ENCODE measurements at regions not wholly inside any gene's neighbourhood (a gene's known extent, or its start where the extent isn't known, plus 50 kb on each side); places are given as distances from the start of the nearest gene placed in this dataset.

DNA sequence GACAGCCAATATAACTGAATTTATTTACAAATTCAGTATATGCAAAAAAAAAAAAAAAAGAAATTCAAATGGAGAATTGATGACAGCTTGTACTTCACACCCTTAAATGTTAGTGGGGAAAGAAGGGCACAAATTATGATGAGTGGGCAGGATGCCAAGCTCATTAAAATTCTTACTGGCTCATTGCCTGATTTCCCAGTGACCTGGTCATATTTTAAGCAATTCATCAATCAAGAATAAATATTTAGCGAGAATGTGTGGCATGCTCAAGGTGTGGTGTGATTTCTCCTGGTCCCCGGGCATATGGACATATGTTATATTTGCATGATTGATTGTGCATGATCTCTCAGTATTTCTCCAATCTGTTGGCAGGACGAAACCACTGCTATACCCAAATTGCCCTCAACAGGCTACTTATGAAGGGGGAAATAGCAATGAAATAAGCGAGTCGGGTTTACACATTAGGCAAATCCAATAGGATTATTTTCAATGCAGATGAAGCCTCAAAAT lies 883.0 kb downstream of the LRRTM4 start:
- TF ChIP-seq MAFK (conservative IDR thresholded peaks at IDR 0.05 in 1 of 2, IDR thresholded peaks at IDR 0.05 in 1 of 2; ENCODE audit: low read length in 2 of 2) (peak; percentile 30 to 40; a peak in 2 of 4 replicates), MAFF (IDR thresholded peaks at IDR 0.05; ENCODE audit: low read depth, low read length) (0 out of 2 replicates have a peak, but pooled peaks have one; percentile 8), ZNF776 (CRISPR knock-in tag; IDR thresholded peaks at IDR 0.05) (no peak)
- no peak overlapping the region for H3K27ac ChIP-seq (ENCODE audit: extremely low read length, insufficient read depth, low read length)
- H3K9me3 ChIP-seq (ENCODE audit: low read length), result no peaks in the 10 kb centered on the region
- H2AFZ ChIP-seq (ENCODE audit: low read length), result no peak overlapping the region
- WGBS (ENCODE audit: low lambda C conversion rate), result 7% methylated on average over 5 of the region's 5 CpGs
- no peak overlapping the region for H3K4me2 ChIP-seq (ENCODE audit: low read depth, low read length)
- no peaks in the 10 kb centered on the region for H4K20me1 ChIP-seq (ENCODE audit: insufficient read depth, low read length)
- FAIRE-seq (no peak), DNase-seq (ENCODE audit: low spot score) (no peak), ATAC-seq (no peak)
- in situ Hi-C loops (cut with HindIII; ENCODE audit: extremely low pct_ligation_motif_present, low pct_unique_long_range_greater_than_20kb), result no loop called here
- POLR2A ChIA-PET, result no interaction called here
- intact Hi-C loops (cut with micrococcal nuclease; ENCODE audit: unreplicated experiment), result no loop called here
- no TSS peak for BruUV-seq (replicated peaks)
- CTCF ChIA-PET (ENCODE audit: low intra/inter-chr PET ratio, low total read pairs), result no interaction called here
- H3K36me3 ChIP-seq (replicated peaks in 1 of 2; ENCODE audit: control insufficient read depth in 1 of 2, insufficient read depth in 2 of 2, low read length in 2 of 2), result no peaks in the 10 kb centered on the region
- H3K9ac ChIP-seq (ENCODE audit: insufficient read depth, low read depth, low read length), result no peak overlapping the region
- H3K27me3 ChIP-seq (ENCODE audit: control insufficient read depth in 1 of 2, insufficient read depth in 2 of 2, low read length in 2 of 2), result no peaks in the 10 kb centered on the region
- H3K4me3 ChIP-seq (replicated peaks in 1 of 3; ENCODE audit: insufficient read depth in 1 of 3, low read depth in 2 of 3, low read length in 3 of 3), result no peak overlapping the region
- no peaks in the 10 kb centered on the region for H3K79me2 ChIP-seq (ENCODE audit: insufficient read depth, low read length)
- no peaks in the 10 kb centered on the region for H3K4me1 ChIP-seq (ENCODE audit: insufficient read depth, low read length)

DNA sequence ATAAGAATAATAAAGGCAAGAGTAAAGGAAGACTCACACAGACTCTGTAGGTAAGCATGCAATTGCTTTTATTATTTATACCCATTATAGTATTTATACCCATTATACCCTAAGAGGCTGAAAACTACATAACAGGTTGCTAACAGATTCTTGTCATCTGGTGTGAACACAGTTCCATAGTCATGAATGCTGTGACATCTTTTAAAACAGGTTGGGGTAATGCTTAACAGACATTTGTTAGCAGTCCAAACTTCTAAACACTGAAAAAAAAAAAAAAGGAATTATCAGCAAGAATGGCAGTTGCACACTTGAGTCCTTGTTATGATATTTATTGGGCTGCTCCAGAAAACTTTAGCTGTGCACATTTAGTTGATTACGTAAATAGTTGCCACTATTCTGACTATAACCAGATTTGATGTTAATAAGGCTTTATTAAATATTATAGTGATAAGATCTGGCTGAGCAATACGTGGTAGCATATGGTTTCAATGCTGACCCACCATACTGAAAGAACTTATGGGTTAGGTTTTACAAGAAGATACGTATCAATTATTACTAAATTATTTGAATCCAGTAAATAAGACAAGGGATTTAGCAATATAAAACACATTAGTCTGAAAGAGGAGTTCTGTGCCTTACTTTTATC lies 888.8 kb downstream of the LRRTM4 start:
- FAIRE-seq, result no peak
- TF ChIP-seq RBFOX2 (IDR thresholded peaks at IDR 0.05; ENCODE audit: low read depth, low read length) (no peak), SP4 (CRISPR knock-in tag; IDR thresholded peaks at IDR 0.05) (no peak), ZNF543 (CRISPR knock-in tag; IDR thresholded peaks at IDR 0.05) (no peak), NR2F1 (CRISPR knock-in tag; IDR thresholded peaks at IDR 0.05) (no peak), ZNF879 (CRISPR knock-in tag; IDR thresholded peaks at IDR 0.05) (no peak), POLR2G (IDR thresholded peaks at IDR 0.05; ENCODE audit: low read depth, low read length) (no peak)
- TF ChIP-seq, protein P1, sequence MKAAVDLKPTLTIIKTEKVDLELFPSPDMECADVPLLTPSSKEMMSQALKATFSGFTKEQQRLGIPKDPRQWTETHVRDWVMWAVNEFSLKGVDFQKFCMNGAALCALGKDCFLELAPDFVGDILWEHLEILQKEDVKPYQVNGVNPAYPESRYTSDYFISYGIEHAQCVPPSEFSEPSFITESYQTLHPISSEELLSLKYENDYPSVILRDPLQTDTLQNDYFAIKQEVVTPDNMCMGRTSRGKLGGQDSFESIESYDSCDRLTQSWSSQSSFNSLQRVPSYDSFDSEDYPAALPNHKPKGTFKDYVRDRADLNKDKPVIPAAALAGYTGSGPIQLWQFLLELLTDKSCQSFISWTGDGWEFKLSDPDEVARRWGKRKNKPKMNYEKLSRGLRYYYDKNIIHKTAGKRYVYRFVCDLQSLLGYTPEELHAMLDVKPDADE (CRISPR knock-in tag; IDR thresholded peaks at IDR 0.05), result no peak
- TF ChIP-seq, protein P2, sequence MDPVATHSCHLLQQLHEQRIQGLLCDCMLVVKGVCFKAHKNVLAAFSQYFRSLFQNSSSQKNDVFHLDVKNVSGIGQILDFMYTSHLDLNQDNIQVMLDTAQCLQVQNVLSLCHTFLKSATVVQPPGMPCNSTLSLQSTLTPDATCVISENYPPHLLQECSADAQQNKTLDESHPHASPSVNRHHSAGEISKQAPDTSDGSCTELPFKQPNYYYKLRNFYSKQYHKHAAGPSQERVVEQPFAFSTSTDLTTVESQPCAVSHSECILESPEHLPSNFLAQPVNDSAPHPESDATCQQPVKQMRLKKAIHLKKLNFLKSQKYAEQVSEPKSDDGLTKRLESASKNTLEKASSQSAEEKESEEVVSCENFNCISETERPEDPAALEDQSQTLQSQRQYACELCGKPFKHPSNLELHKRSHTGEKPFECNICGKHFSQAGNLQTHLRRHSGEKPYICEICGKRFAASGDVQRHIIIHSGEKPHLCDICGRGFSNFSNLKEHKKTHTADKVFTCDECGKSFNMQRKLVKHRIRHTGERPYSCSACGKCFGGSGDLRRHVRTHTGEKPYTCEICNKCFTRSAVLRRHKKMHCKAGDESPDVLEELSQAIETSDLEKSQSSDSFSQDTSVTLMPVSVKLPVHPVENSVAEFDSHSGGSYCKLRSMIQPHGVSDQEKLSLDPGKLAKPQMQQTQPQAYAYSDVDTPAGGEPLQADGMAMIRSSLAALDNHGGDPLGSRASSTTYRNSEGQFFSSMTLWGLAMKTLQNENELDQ (CRISPR knock-in tag; IDR thresholded peaks at IDR 0.05; ENCODE audit: borderline replicate concordance), result no peak
- TF ChIP-seq, protein P3, sequence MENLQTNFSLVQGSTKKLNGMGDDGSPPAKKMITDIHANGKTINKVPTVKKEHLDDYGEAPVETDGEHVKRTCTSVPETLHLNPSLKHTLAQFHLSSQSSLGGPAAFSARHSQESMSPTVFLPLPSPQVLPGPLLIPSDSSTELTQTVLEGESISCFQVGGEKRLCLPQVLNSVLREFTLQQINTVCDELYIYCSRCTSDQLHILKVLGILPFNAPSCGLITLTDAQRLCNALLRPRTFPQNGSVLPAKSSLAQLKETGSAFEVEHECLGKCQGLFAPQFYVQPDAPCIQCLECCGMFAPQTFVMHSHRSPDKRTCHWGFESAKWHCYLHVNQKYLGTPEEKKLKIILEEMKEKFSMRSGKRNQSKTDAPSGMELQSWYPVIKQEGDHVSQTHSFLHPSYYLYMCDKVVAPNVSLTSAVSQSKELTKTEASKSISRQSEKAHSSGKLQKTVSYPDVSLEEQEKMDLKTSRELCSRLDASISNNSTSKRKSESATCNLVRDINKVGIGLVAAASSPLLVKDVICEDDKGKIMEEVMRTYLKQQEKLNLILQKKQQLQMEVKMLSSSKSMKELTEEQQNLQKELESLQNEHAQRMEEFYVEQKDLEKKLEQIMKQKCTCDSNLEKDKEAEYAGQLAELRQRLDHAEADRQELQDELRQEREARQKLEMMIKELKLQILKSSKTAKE (CRISPR knock-in tag; IDR thresholded peaks at IDR 0.05; ENCODE audit: borderline replicate concordance), result no peak

More for the DNA sequence above, 888.8 kb downstream of the LRRTM4 start:
- no TSS peak for BruUV-seq (replicated peaks)
- no peaks in the 10 kb centered on the region for H4K20me1 ChIP-seq (ENCODE audit: insufficient read depth, low read length)
- no peaks in the 10 kb centered on the region for H3K9me3 ChIP-seq (ENCODE audit: low read length)
- in situ Hi-C loops (cut with HindIII; ENCODE audit: extremely low pct_ligation_motif_present, low pct_unique_long_range_greater_than_20kb) (no loop called here), intact Hi-C loops (cut with micrococcal nuclease; ENCODE audit: unreplicated experiment) (no loop called here)
- no peaks in the 10 kb centered on the region for H3K79me2 ChIP-seq (ENCODE audit: insufficient read depth, low read length)
- no peak for ATAC-seq
- no peak overlapping the region for H3K4me2 ChIP-seq (ENCODE audit: low read depth, low read length)
- H3K36me3 ChIP-seq (replicated peaks in 1 of 2; ENCODE audit: control insufficient read depth in 1 of 2, insufficient read depth in 2 of 2, low read length in 2 of 2), result no peaks in the 10 kb centered on the region
- ChIA-PET CTCF (ENCODE audit: low intra/inter-chr PET ratio, low total read pairs) (no interaction called here), POLR2A (no interaction called here)
- no peak overlapping the region for H3K4me3 ChIP-seq (replicated peaks in 1 of 3; ENCODE audit: insufficient read depth in 1 of 3, low read depth in 2 of 3, low read length in 3 of 3)
- no peak overlapping the region for H3K27ac ChIP-seq (ENCODE audit: extremely low read length, insufficient read depth, low read length)
- H2AFZ ChIP-seq (ENCODE audit: low read length), result no peak overlapping the region
- H3K4me1 ChIP-seq (ENCODE audit: insufficient read depth, low read length), result no peaks in the 10 kb centered on the region
- H3K9ac ChIP-seq (ENCODE audit: insufficient read depth, low read depth, low read length), result no peak overlapping the region
- DNase-seq (ENCODE audit: low spot score), result no peak
- H3K27me3 ChIP-seq (ENCODE audit: control insufficient read depth in 1 of 2, insufficient read depth in 2 of 2, low read length in 2 of 2), result no peaks in the 10 kb centered on the region
- 10% methylated on average over 3 of the region's 3 CpGs for WGBS (ENCODE audit: low lambda C conversion rate)
